ENCODE measurements at regions not wholly inside any gene's neighbourhood (a gene's known extent, or its start where the extent isn't known, plus 50 kb on each side); places are given as distances from the start of the nearest gene placed in this dataset.

DNA sequence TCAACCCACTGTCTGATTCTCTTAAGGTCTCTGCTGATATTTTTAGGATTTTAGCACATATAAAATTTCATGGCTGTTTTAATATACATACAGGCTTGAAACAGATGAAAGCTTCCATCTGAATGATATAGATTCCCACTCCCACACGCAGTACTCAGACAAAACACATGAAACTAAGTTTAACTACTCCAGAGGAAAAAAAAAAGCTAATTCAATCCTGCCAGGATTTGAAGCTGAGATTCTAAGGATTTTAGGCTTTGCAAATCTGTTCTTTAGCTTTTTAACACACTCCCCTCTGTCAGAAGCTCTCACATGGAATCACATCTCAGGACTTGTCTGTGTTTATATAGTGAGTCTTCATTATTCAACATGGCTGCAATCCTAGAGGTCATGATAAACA, 217.3 kb downstream of the BCAT1 start (continued):
- no peak for TF ChIP-seq NR3C1 (CRISPR knock-in tag; conservative IDR thresholded peaks at IDR 0.05; ENCODE audit: low read depth)

DNA sequence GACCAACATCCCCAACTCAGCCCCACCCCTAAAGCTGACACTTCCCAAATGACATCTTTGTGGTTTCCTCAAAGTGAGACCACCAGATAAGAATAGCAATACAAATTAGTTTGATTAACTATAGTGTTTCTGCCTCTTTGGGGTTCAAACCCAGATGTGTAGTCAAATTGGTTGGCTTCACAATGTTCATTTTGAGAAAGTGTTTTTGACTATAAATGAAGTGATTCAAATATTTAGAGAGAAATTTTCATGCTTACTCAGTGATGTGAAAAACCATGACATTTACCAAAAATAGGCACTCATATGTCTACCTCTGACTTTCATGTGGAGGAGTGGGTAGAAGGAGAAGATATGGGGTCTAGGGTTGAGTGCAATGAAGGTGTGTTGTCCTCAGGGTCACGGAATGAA, 218.4 kb downstream of the BCAT1 start:
- TF ChIP-seq, protein P1, sequence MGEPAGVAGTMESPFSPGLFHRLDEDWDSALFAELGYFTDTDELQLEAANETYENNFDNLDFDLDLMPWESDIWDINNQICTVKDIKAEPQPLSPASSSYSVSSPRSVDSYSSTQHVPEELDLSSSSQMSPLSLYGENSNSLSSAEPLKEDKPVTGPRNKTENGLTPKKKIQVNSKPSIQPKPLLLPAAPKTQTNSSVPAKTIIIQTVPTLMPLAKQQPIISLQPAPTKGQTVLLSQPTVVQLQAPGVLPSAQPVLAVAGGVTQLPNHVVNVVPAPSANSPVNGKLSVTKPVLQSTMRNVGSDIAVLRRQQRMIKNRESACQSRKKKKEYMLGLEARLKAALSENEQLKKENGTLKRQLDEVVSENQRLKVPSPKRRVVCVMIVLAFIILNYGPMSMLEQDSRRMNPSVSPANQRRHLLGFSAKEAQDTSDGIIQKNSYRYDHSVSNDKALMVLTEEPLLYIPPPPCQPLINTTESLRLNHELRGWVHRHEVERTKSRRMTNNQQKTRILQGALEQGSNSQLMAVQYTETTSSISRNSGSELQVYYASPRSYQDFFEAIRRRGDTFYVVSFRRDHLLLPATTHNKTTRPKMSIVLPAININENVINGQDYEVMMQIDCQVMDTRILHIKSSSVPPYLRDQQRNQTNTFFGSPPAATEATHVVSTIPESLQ (CRISPR knock-in tag; IDR thresholded peaks at IDR 0.05), result no peak
- TF ChIP-seq, protein P2, sequence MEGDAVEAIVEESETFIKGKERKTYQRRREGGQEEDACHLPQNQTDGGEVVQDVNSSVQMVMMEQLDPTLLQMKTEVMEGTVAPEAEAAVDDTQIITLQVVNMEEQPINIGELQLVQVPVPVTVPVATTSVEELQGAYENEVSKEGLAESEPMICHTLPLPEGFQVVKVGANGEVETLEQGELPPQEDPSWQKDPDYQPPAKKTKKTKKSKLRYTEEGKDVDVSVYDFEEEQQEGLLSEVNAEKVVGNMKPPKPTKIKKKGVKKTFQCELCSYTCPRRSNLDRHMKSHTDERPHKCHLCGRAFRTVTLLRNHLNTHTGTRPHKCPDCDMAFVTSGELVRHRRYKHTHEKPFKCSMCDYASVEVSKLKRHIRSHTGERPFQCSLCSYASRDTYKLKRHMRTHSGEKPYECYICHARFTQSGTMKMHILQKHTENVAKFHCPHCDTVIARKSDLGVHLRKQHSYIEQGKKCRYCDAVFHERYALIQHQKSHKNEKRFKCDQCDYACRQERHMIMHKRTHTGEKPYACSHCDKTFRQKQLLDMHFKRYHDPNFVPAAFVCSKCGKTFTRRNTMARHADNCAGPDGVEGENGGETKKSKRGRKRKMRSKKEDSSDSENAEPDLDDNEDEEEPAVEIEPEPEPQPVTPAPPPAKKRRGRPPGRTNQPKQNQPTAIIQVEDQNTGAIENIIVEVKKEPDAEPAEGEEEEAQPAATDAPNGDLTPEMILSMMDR (IDR thresholded peaks at IDR 0.05), result no peak
- TF ChIP-seq, protein P3, sequence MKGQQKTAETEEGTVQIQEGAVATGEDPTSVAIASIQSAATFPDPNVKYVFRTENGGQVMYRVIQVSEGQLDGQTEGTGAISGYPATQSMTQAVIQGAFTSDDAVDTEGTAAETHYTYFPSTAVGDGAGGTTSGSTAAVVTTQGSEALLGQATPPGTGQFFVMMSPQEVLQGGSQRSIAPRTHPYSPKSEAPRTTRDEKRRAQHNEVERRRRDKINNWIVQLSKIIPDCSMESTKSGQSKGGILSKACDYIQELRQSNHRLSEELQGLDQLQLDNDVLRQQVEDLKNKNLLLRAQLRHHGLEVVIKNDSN (CRISPR knock-in tag; IDR thresholded peaks at IDR 0.05), result no peak
- TF ChIP-seq, protein P4, sequence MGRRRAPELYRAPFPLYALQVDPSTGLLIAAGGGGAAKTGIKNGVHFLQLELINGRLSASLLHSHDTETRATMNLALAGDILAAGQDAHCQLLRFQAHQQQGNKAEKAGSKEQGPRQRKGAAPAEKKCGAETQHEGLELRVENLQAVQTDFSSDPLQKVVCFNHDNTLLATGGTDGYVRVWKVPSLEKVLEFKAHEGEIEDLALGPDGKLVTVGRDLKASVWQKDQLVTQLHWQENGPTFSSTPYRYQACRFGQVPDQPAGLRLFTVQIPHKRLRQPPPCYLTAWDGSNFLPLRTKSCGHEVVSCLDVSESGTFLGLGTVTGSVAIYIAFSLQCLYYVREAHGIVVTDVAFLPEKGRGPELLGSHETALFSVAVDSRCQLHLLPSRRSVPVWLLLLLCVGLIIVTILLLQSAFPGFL (CRISPR knock-in tag; IDR thresholded peaks at IDR 0.05; ENCODE audit: borderline replicate concordance), result no peak
- TF ChIP-seq, protein P5, sequence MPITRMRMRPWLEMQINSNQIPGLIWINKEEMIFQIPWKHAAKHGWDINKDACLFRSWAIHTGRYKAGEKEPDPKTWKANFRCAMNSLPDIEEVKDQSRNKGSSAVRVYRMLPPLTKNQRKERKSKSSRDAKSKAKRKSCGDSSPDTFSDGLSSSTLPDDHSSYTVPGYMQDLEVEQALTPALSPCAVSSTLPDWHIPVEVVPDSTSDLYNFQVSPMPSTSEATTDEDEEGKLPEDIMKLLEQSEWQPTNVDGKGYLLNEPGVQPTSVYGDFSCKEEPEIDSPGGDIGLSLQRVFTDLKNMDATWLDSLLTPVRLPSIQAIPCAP (CRISPR knock-in tag; IDR thresholded peaks at IDR 0.05), result no peak
- TF ChIP-seq, protein P6, sequence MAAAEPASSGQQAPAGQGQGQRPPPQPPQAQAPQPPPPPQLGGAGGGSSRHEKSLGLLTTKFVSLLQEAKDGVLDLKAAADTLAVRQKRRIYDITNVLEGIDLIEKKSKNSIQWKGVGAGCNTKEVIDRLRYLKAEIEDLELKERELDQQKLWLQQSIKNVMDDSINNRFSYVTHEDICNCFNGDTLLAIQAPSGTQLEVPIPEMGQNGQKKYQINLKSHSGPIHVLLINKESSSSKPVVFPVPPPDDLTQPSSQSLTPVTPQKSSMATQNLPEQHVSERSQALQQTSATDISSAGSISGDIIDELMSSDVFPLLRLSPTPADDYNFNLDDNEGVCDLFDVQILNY (CRISPR knock-in tag; IDR thresholded peaks at IDR 0.05), result no peak
- TF ChIP-seq ZBTB21 (CRISPR knock-in tag; IDR thresholded peaks at IDR 0.05; ENCODE audit: borderline replicate concordance) (no peak), MYBL2 (CRISPR knock-in tag; IDR thresholded peaks at IDR 0.05) (no peak), SP1 (CRISPR knock-in tag; conservative IDR thresholded peaks at IDR 0.05) (no peak)
- Mint-ChIP-seq H3K36me3 (no peaks in the 10 kb centered on the region), H3K27ac (no peak overlapping the region), H3K27me3 (ENCODE audit: low read depth) (no peaks in the 10 kb centered on the region), H3K4me3 (no peak overlapping the region), H3K9me3 (no peaks in the 10 kb centered on the region), H3K4me1 (no peaks in the 10 kb centered on the region)
- ATAC-seq (no peak), DNase-seq (ENCODE audit: low spot score) (no peak)
- CTCF ChIA-PET, result no interaction called here
- POLR2A ChIA-PET, result no interaction called here

DNA sequence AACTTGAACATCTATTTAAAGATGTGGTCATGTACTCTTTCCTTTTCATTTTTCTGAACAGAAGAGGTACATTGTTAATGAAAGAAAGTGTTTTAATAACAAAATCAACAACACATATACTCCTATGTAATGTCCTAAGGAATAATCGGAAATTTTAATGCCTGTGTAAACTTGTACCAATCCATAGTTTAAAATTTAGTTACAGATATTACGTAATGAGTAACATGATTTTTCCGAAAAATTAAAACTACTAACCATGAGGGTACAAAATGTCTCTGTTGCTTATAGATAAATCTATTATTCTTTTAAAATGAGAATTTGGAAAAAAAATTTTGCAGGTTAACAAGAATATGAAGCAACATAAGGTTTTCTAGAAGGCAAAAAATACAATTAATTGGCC, 220.1 kb downstream of the BCAT1 start:
- Mint-ChIP-seq H3K9me3 (peaks cover 2% of the 10 kb centered on the region; the same call in 1 of the 2 replicates), H3K36me3 (no peaks in the 10 kb centered on the region), H3K27me3 (ENCODE audit: low read depth) (no peaks in the 10 kb centered on the region), H3K4me3 (no peak overlapping the region), H3K4me1 (no peaks in the 10 kb centered on the region), H3K27ac (no peak overlapping the region)
- ATAC-seq (no peak), DNase-seq (ENCODE audit: low spot score) (no peak)
- POLR2A ChIA-PET, result no interaction called here
- TF ChIP-seq PRRX2 (CRISPR knock-in tag; IDR thresholded peaks at IDR 0.05) (no peak), SOX15 (CRISPR knock-in tag; IDR thresholded peaks at IDR 0.05) (no peak), ZNF671 (CRISPR knock-in tag; IDR thresholded peaks at IDR 0.05) (no peak), GRHL2 (CRISPR knock-in tag; IDR thresholded peaks at IDR 0.05; ENCODE audit: insufficient replicate concordance, severe bottlenecking) (no peak), KAT7 (CRISPR knock-in tag; IDR thresholded peaks at IDR 0.05; ENCODE audit: borderline replicate concordance) (no peak), JUN (CRISPR knock-in tag; IDR thresholded peaks at IDR 0.05) (no peak)
- TF ChIP-seq, protein P7, sequence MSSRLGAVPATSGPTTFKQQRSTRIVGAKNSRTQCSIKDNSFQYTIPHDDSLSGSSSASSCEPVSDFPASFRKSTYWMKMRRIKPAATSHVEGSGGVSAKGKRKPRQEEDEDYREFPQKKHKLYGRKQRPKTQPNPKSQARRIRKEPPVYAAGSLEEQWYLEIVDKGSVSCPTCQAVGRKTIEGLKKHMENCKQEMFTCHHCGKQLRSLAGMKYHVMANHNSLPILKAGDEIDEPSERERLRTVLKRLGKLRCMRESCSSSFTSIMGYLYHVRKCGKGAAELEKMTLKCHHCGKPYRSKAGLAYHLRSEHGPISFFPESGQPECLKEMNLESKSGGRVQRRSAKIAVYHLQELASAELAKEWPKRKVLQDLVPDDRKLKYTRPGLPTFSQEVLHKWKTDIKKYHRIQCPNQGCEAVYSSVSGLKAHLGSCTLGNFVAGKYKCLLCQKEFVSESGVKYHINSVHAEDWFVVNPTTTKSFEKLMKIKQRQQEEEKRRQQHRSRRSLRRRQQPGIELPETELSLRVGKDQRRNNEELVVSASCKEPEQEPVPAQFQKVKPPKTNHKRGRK (CRISPR knock-in tag; IDR thresholded peaks at IDR 0.05; ENCODE audit: borderline replicate concordance), result no peak
- TF ChIP-seq, protein P8, sequence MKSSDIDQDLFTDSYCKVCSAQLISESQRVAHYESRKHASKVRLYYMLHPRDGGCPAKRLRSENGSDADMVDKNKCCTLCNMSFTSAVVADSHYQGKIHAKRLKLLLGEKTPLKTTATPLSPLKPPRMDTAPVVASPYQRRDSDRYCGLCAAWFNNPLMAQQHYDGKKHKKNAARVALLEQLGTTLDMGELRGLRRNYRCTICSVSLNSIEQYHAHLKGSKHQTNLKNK (CRISPR knock-in tag; IDR thresholded peaks at IDR 0.05), result no peak
- TF ChIP-seq, protein P6 (CRISPR knock-in tag; IDR thresholded peaks at IDR 0.05), result no peak
- TF ChIP-seq, protein P3 (CRISPR knock-in tag; IDR thresholded peaks at IDR 0.05), result no peak
- CTCF ChIA-PET, result no interaction called here

All from WTC11 (cell line).